AG20443 (cell line): ENCODE measurements at regions not wholly inside any gene's neighbourhood (a gene's known extent, or its start where the extent isn't known, plus 50 kb on each side); places are given as distances from the start of the nearest gene placed in this dataset.
"Not testable (repeated sequence)": the region's sequence is repeated elsewhere in the genome, so short reads cannot be mapped to it uniquely, and the experiment has no call there.

Experiments used
- DNase-seq: peaks from one replicate; pipeline ENCODE4 v3.0.0; 2012; ENCODE audit warnings: low spot score, mixed read lengths

- no peak for DNase-seq
Measured at GRCh38 chr7:119712886-119713462, 560.0 kb upstream of the KCND2 start.

GRCh38 chr7:119713606-119714005, 559.4 kb upstream of the KCND2 start:
- no peak for DNase-seq

GRCh38 chr7:119720541-119720940, 552.4 kb upstream of the KCND2 start:
- peak; percentile 5 for DNase-seq

GRCh38 chr7:119724041-119724792, 548.8 kb upstream of the KCND2 start:
- no peak for DNase-seq

GRCh38 chr7:119733127-119733879, 539.7 kb upstream of the KCND2 start:
- no peak for DNase-seq

- DNase-seq = no peak
Measured at GRCh38 chr7:119737390-119737789, 535.6 kb upstream of the KCND2 start.

GRCh38 chr7:119745280-119745679, 527.7 kb upstream of the KCND2 start:
- not testable (repeated sequence) for DNase-seq

- no peak for DNase-seq
Measured at GRCh38 chr7:119748251-119748860, 524.6 kb upstream of the KCND2 start.

- no peak for DNase-seq
Measured at GRCh38 chr7:119748991-119749390, 524.0 kb upstream of the KCND2 start.

- DNase-seq = no peak
Measured at GRCh38 chr7:119756687-119757086, 516.3 kb upstream of the KCND2 start.

GRCh38 chr7:119758254-119758653, 514.7 kb upstream of the KCND2 start:
- DNase-seq = no peak

- DNase-seq = no peak
Measured at GRCh38 chr7:119761776-119762175, 511.2 kb upstream of the KCND2 start.

- no peak for DNase-seq
Measured at GRCh38 chr7:119782286-119782685, 490.7 kb upstream of the KCND2 start.

- no peak for DNase-seq
Measured at GRCh38 chr7:119783799-119784198, 489.2 kb upstream of the KCND2 start.

GRCh38 chr7:119802147-119802546, 470.8 kb upstream of the KCND2 start:
- DNase-seq = no peak

GRCh38 chr7:119825091-119825655, 447.8 kb upstream of the KCND2 start:
- no peak for DNase-seq

- DNase-seq = no peak
Measured at GRCh38 chr7:119826547-119826946, 446.4 kb upstream of the KCND2 start.

GRCh38 chr7:119838444-119838843, 434.5 kb upstream of the KCND2 start:
- DNase-seq = no peak

- no peak for DNase-seq
Measured at GRCh38 chr7:119842337-119842736, 430.6 kb upstream of the KCND2 start.

GRCh38 chr7:119842786-119843185, 430.2 kb upstream of the KCND2 start:
- DNase-seq = no peak

GRCh38 chr7:119861385-119861784, 411.6 kb upstream of the KCND2 start:
- DNase-seq = no peak

GRCh38 chr7:119868387-119868786, 404.6 kb upstream of the KCND2 start:
- DNase-seq = no peak
